ENCODE measurements at regions not wholly inside any gene's neighbourhood (a gene's known extent, or its start where the extent isn't known, plus 50 kb on each side); places are given as distances from the start of the nearest gene placed in this dataset.

DNA sequence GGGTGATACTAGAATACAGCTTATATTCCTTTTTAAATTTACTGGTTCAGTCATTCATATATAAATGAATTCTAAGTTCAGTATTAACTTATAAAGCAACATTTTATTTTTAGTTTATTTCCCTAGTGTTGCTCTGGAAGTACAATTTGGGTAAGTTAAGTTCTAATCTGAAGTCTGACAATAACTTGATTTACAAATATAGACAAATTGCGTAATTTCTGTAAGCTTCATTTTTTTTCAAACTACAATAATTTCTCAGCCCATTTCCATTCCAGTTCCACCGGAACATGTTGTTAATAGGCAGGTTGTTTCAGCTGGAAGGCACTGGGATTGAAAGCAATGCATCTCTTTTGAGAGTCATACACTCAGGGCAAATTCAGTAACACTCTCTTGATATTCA lies 2000.7 kb downstream of the OLFM4 start:
- Histone ChIP-seq H3K9ac (replicated peaks; ENCODE audit: extremely low read depth, insufficient read depth, low read length) (no peak overlapping the region), H3K36me3 (ENCODE audit: control insufficient read depth in 2 of 2, extremely low read depth in 1 of 2, insufficient read depth in 2 of 2, low read length in 2 of 2) (no peaks in the 10 kb centered on the region), H3K4me1 (ENCODE audit: control insufficient read depth, extremely low read depth, insufficient read depth, low read length) (no peaks in the 10 kb centered on the region), H3K4me2 (ENCODE audit: insufficient read depth, low read length) (no peak overlapping the region), H3K4me3 (replicated peaks in 1 of 3; ENCODE audit: insufficient read depth in 1 of 3, low read depth in 1 of 3, low read length in 3 of 3) (no peak overlapping the region), H3K27me3 (ENCODE audit: control insufficient read depth in 2 of 2, insufficient read depth in 2 of 2, low read length in 2 of 2) (no peaks in the 10 kb centered on the region), H3K9me3 (replicated peaks; ENCODE audit: control insufficient read depth, insufficient read depth, low read length) (peaks cover 3% of the 10 kb centered on the region), H3K79me2 (ENCODE audit: control insufficient read depth, insufficient read depth, low read length) (no peaks in the 10 kb centered on the region), H3K9me1 (replicated peaks; ENCODE audit: control insufficient read depth, extremely low read depth, insufficient read depth, low read length) (no peaks in the 10 kb centered on the region), H3K27ac (ENCODE audit: insufficient read depth, low read depth, low read length) (no peak overlapping the region), H2AFZ (ENCODE audit: low read depth, low read length) (no peak overlapping the region), H4K20me1 (replicated peaks; ENCODE audit: control insufficient read depth, extremely low read depth, insufficient read depth, low read length) (no peaks in the 10 kb centered on the region)
- no peak for DNase-seq (ENCODE audit: low read depth, low spot score)
- TF ChIP-seq MYC (IDR thresholded peaks at IDR 0.05; ENCODE audit: low read depth, low read length) (no peak), JUN (IDR thresholded peaks at IDR 0.05; ENCODE audit: borderline replicate concordance, insufficient read depth, insufficient read length, low read depth) (no peak), FOS (IDR thresholded peaks at IDR 0.05; ENCODE audit: borderline replicate concordance, insufficient read depth, low read length) (no peak), MAX (IDR thresholded peaks at IDR 0.05; ENCODE audit: insufficient read depth, insufficient read length) (no peak), POLR2AphosphoS5 (IDR thresholded peaks at IDR 0.05; ENCODE audit: insufficient read depth, low read depth, low read length) (no peak), GATA2 (IDR thresholded peaks at IDR 0.05; ENCODE audit: insufficient read depth, insufficient read length, low read depth, low read length) (no peak), POLR2A (IDR thresholded peaks at IDR 0.05; ENCODE audit: low read depth, low read length) (no peak), CTCF (IDR thresholded peaks at IDR 0.05; ENCODE audit: extremely low read depth in 1 of 2, insufficient read depth in 1 of 2, low read depth in 1 of 2, low read length in 2 of 2) (no peak), EZH2 (IDR thresholded peaks at IDR 0.05; ENCODE audit: borderline replicate concordance, low read depth, low read length, severe bottlenecking) (no peak)
- dilution Hi-C loops (cut with MboI; ENCODE audit: extremely low pct_ligation_motif_present, low sequenced_read_pairs), result no loop called here
- POLR2A ChIA-PET, result no interaction called here
- intact Hi-C loops (cut with micrococcal nuclease), result no loop called here
- CTCF ChIA-PET, result no interaction called here
- FAIRE-seq, result no peak
- no TSS peak for BruUV-seq (replicated peaks)
